ENCODE measurements at regions not wholly inside any gene's neighbourhood (a gene's known extent, or its start where the extent isn't known, plus 50 kb on each side); places are given as distances from the start of the nearest gene placed in this dataset.

GRCh38 chr11:95363708-95364107 lies 132.7 kb upstream of the SESN3 start:
- TF ChIP-seq CTCF (conservative IDR thresholded peaks at IDR 0.05 in 1 of 2, IDR thresholded peaks at IDR 0.05 in 1 of 2; ENCODE audit: low read depth in 1 of 2, low read length in 2 of 2) (no peak), EZH2 (IDR thresholded peaks at IDR 0.05; ENCODE audit: low read length, missing control alignments) (no peak)
